ENCODE measurements at regions not wholly inside any gene's neighbourhood (a gene's known extent, or its start where the extent isn't known, plus 50 kb on each side); places are given as distances from the start of the nearest gene placed in this dataset.

GRCh38 chr13:65642996-65643395, 1587.1 kb downstream of the PCDH9 start:
- TF ChIP-seq PATZ1 (CRISPR knock-in tag; IDR thresholded peaks at IDR 0.05; ENCODE audit: borderline replicate concordance) (no peak), ZFP30 (CRISPR knock-in tag; IDR thresholded peaks at IDR 0.05) (no peak), TSHZ2 (CRISPR knock-in tag; IDR thresholded peaks at IDR 0.05) (no peak), ISL1 (CRISPR knock-in tag; IDR thresholded peaks at IDR 0.05) (no peak), ARNTL (CRISPR knock-in tag; IDR thresholded peaks at IDR 0.05; ENCODE audit: borderline replicate concordance, low read depth) (no peak), ZNF8 (CRISPR knock-in tag; IDR thresholded peaks at IDR 0.05) (no peak), PPARA (CRISPR knock-in tag; IDR thresholded peaks at IDR 0.05; ENCODE audit: borderline replicate concordance) (no peak), BACH2 (CRISPR knock-in tag; IDR thresholded peaks at IDR 0.05; ENCODE audit: borderline replicate concordance) (no peak), ZNF70 (CRISPR knock-in tag; IDR thresholded peaks at IDR 0.05) (no peak), ZFP3 (CRISPR knock-in tag; IDR thresholded peaks at IDR 0.05) (no peak)
